Hematopoietic multipotent progenitor cell treated with erythropoietin and hydrocortisone succinate and interleukin-3 and kit ligand, for 4 days (in vitro differentiated cells): ENCODE measurements at regions not wholly inside any gene's neighbourhood (a gene's known extent, or its start where the extent isn't known, plus 50 kb on each side); places are given as distances from the start of the nearest gene placed in this dataset.

Experiments
- DNase-seq: peaks from one replicate; pipeline ENCODE4 v3.0.0-alpha.2; 2015

DNA sequence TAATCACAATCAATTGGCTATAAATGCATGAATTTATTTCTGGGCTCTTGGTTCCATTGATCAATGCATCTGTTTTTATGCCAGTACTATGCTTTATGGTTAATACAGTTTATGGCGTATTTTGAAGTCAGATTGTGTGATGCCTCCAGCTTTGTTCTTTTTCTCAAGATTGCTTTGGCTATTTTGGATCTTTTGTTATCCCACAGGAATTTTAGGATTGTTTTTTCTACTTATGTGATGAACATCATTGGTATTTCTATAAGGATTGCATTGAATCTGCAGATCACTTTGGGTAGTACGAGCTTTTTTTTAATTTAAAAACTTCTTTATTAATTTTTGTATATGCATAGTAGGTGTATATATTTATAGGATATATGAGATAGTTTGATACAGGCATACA, 338.7 kb upstream of the IGFBP7 start:
- DNase-seq = no peak

- no peak for DNase-seq
Measured at GRCh38 chr4:57448452-57448851, 338.3 kb upstream of the IGFBP7 start.

- no peak for DNase-seq
Measured at GRCh38 chr4:57446266-57446665, 336.1 kb upstream of the IGFBP7 start.

GRCh38 chr4:57445686-57446085, 335.5 kb upstream of the IGFBP7 start:
- DNase-seq = no peak

DNA sequence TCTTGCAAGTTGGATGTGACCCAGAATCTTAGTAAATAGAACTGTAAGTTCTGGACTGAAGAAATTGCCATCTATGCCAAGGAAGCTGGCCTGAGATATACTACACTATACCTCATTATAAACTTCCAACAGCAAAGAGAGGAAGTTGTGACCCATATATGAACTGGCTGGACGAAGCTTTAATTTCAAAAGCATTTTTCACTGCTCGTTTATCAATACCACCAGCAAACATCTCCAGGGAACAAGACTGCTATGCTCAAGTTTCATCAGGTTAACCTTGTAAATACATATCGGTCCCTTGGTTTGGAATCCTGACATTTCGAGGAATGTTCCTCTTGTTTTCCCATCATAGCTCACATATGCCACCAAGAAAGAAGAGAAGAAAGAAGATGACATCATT, 334.5 kb upstream of the IGFBP7 start:
- no peak for DNase-seq

GRCh38 chr4:57443787-57444186, 333.6 kb upstream of the IGFBP7 start:
- no peak for DNase-seq

GRCh38 chr4:57443308-57443707, 333.1 kb upstream of the IGFBP7 start:
- DNase-seq = no peak

DNA sequence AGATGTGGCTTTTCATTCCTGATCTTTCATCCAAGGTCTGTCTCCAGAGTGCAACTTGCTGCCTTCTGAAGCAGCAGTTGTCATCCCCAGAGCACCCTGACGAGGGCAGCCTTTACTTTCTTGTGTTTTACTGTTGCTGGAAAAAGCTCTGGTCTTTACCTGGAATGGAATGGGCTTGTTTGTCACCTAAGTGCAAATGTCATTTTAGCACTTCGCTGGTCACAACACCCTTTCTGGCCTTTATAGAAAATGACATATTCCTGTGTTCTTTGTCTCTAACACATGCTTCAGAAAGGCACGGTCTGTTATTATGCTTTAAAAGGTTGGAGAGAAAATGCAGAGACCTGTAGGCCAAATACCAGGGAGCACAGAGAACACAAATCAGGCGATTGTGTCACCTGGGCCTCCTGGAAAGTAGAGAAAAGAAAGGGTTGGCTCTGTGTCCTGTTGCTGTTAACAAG, 332.7 kb upstream of the IGFBP7 start:
- peak; percentile 51 for DNase-seq

DNA sequence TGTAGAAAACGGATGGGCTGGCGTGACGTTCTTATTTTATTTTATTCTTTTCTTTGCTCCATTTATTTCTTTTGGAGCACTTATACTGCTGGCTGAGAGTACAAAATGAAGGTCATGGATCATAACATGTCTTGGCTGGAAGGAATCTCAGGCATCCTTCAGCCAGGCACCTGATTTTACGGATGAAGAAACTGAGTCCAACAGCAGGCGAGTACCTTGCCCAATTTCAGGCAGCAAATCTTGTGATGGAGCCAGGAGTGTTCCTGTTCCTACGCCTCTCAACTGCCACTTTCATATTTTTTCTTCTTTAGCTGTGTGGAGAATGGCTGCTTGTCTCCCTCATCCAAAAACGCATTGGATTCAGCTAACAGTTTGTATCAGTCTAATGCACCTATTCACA, 332.1 kb upstream of the IGFBP7 start:
- DNase-seq = no peak

DNA sequence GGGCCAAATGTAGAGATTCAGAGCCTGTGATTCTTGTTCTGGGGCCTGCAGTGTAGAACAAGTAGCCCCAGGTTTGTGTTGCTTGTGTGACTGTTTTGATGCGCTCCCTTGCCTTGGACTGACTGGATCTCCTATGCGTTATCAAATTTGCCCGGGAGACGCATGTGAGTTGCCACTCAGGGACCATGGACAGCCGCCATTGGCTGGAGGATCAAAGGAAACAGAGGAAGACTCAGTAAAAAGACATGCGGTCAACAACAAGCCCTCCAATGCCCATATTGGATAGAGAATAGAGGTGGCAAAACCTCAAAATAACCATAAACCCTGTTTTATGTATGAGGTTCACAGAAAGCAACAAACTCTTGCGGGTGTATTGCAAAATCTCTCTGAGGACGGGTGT, 327.5 kb upstream of the IGFBP7 start:
- DNase-seq = no peak

DNA sequence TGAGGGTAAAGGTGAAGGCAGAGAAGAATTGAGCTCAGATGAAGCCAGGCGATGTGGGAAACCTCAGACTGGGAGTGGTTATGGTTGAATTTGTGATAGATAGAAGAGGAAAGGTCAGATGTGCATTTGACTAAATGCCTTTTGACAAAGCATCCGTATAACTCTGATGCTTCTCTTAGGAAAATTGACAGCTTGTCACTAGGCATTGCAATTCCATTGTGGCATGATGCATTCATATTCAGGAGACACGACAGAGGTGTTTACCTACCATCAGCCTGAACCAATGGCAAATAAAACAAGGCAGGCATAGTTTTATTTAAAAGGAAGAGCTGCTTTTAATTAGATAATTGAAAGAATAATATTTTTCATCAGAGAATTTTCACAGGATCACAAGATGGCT, 325.1 kb upstream of the IGFBP7 start:
- DNase-seq = no peak

GRCh38 chr4:57430726-57431125, 320.5 kb upstream of the IGFBP7 start:
- no peak for DNase-seq

DNA sequence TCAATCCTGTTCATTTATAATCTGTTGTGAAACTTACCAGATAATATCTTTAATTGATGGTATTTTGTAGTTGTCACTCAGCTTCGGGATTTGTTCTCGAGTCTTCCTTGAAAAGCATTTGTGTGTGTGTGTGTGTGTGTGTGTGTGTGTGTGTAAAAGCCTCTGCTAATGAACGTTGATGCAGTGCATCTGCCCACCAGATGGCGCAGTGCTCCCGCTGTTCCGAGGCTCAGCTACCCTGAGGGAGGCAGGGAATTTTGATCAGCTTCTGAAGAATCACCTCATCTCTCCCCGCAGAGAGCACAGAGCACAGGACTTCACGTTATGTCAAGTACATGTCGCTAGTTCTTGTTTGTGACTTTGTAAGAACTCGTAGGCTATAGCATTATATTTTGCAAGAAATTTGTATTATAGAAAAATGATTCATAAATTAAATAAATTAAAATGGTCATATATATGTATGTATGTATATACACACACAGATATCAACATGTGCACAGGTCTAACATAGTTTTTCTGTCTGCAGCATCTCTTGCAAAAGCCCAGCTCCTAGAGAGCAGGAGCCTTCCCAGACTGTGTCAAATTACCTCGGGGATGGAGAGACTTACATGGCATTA, 316.7 kb upstream of the IGFBP7 start:
- DNase-seq = peak; percentile 80

- no peak for DNase-seq
Measured at GRCh38 chr4:57425610-57426009, 315.4 kb upstream of the IGFBP7 start.

DNA sequence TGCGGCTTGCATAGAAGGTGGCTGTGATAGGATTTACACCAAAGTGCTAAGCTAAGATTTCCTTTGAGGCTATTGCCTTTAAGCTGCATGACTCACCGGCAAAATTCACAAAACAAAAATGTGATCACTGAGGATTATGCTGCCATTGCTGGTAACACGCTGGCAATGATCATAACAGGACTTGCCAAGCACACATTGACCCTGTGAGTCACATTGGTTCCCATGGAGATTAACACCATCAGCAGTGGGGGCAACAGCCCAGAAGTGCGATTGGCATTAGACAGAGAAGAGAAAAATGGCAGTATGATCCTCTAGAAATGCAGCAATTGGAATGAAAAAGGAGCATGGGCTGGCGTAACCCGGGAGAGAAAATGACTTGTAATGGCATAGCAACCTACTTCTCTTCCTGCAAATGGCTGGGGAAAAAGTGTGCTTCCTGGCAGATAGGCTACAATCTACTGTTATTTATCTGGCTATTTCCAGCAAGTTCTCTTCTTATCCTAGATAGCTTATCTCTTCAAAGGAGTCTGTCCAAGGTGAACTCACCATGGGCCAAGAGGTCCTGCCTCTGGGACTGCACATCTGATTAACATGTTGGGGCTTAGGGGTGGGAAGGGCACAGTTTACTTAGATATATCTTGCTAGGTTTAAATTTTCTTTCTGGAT, 314.2 kb upstream of the IGFBP7 start:
- DNase-seq = no peak

DNA sequence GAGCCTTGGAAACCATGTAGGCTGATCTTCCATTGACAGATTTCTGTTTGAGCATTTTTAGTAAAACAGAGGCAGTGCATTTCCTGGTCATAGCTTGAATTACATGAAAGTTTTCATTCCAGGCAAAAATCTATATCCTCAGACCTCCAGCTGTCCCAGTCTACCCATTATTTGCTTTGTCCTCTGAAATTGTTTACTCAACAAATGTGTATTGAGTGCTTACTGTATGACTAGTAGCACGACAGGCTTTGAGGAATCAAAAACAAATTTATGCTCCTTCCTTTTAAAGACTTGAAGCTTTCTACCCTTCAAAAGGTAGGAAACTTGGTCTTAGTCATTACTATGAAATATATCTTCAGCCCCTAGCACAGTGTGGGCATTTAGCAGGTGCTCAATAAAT, 307.9 kb upstream of the IGFBP7 start:
- DNase-seq = no peak

DNA sequence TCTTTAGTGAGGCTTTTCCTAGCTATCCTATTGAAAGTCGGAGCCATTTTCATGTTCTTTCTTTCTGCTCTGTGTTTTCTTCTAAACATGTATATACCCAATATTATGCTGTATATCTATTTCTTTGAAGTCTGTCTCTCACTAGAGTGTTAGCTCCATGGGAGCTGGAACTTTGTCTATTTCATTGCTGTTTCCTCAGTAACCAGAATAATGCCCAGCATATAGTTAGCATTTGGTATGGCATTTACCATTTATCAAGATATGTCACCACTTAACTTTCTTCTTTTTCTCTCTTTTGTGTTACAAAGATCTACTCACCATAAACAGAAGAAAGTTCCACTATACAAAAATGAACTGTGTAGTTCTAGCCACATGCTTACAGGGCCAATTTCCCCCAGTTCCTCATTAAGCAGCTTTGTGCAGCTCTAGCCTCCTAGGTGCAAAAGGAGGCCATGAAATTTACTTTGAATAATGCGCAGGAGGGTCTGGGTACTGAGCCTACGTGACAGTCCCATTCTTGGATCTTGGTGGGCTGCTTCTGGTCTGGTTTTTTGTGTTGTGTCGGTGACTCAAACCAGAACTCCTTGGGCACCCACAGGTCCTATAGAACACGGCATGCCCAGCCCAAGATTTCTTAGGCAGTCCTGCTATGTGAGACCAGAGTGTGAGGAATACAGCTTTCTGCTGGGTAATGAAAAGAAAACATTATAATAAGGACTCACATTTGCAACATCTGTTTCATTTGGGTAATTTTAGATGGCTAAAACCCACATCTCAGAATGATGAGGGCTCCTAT, 302.3 kb upstream of the IGFBP7 start:
- no peak for DNase-seq

GRCh38 chr4:57410331-57411052, 300.3 kb upstream of the IGFBP7 start:
- no peak for DNase-seq

DNA sequence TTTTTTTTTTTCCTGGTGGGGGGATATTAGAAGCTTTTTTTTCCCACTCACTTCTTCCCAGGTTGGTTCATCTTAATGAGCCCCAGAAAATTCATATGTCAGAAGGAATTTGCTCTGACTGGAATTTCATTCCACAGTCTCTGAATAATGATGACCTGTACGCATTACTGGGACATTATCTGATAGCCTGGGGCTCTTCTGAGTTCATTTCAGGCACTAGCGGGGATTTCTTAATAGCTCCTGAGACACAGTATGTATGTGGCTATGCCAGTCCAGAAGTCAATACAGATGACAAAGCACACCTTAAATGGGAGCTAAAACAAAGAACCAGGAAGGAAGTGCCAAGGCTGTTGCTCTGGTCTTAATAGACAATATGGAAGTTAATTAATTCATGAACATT, 295.2 kb upstream of the IGFBP7 start:
- no peak for DNase-seq

- DNase-seq = no peak
Measured at GRCh38 chr4:57404483-57404882, 294.3 kb upstream of the IGFBP7 start.

- DNase-seq = no peak
Measured at GRCh38 chr4:57403591-57403990, 293.4 kb upstream of the IGFBP7 start.

DNA sequence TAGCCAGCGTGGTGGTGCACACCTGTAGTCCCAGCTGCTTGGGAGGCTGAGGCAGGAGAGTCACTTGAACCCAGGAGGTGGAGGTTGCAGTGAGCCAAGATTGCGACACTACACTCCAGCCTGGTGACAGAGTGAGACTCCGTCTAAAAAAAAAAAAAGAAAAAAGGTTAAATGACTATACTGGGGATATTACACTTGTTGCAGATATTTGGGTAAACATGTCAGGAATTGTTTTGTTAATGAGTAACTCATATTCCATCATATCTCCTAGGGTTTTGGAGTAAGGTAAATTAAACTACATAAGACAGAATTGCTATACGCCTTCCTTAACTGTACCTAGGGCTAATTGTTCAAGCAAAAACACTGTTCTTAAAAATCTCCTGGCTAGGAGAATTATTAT, 291.4 kb upstream of the IGFBP7 start:
- no peak for DNase-seq

DNA sequence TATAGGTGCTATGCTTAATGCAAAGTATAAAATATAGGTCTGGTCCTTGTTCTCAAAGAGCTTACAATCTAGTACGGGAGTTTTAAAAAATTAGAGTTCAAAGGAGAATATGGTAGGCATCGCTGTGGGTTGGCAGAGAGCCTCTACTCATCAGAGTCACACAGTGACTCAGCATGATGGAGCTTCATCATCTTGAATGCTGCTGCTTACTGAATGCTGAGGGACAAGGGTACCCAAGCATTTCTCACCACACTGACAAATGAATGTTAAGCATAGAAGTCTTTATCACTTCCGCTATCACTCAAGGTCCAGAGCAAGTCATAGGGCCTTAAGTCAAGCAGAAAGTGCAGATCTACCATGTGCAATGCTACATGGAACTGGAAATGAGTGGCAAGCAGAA, 268.6 kb upstream of the IGFBP7 start:
- DNase-seq = no peak
